NOMO-1 (cell line): ENCODE measurements at regions not wholly inside any gene's neighbourhood (a gene's known extent, or its start where the extent isn't known, plus 50 kb on each side); places are given as distances from the start of the nearest gene placed in this dataset.
"Not testable (repeated sequence)": the region's sequence is repeated elsewhere in the genome, so short reads cannot be mapped to it uniquely, and the experiment has no call there.

Experiments
- DNase-seq, 2 experiments: peaks; one replicate each; lab custom pipeline; 2025; ENCODE audit not compliant: unreplicated experiment in 2 of 2; lab: John Stamatoyannopoulos, UW

GRCh38 chr13:82467626-82468025 lies 1414.6 kb downstream of the SLITRK1 start:
- no peak for DNase-seq

- DNase-seq, result not testable (repeated sequence)
Observed at GRCh38 chr13:82459575-82459974, 1422.7 kb downstream of the SLITRK1 start.

- no peak for DNase-seq
Observed at GRCh38 chr13:82458169-82458568, 1424.1 kb downstream of the SLITRK1 start.

- DNase-seq, result not testable (repeated sequence)
Observed at GRCh38 chr13:82457548-82457947, 1424.7 kb downstream of the SLITRK1 start.

- DNase-seq, result no peak
Observed at GRCh38 chr13:82447416-82448077, 1434.7 kb downstream of the SLITRK1 start.

GRCh38 chr13:82439159-82439904 lies 1442.9 kb downstream of the SLITRK1 start:
- no peak for DNase-seq

GRCh38 chr13:82438320-82438719 lies 1444.0 kb downstream of the SLITRK1 start:
- no peak for DNase-seq

- DNase-seq, result no peak
Observed at GRCh38 chr13:82436099-82436585, 1446.1 kb downstream of the SLITRK1 start.

GRCh38 chr13:82432949-82433348 lies 1449.3 kb downstream of the SLITRK1 start:
- DNase-seq, result no peak

- no peak for DNase-seq
Observed at GRCh38 chr13:82412749-82413148, 1469.5 kb downstream of the SLITRK1 start.

GRCh38 chr13:82407321-82407720 lies 1475.0 kb downstream of the SLITRK1 start:
- no peak for DNase-seq

- no peak for DNase-seq
Observed at GRCh38 chr13:82374719-82375118, 1507.6 kb downstream of the SLITRK1 start.

- DNase-seq, result no peak
Observed at GRCh38 chr13:82370316-82370715, 1512.0 kb downstream of the SLITRK1 start.

- peak in 1 of 2 experiments; percentile 0 for DNase-seq
Observed at GRCh38 chr13:82364525-82364924, 1517.7 kb downstream of the SLITRK1 start.

GRCh38 chr13:82358284-82358683 lies 1524.0 kb downstream of the SLITRK1 start:
- DNase-seq, result no peak

- DNase-seq, result peak in 1 of 2 experiments; percentile 11
Observed at GRCh38 chr13:82356667-82357410, 1525.4 kb downstream of the SLITRK1 start.

GRCh38 chr13:82344867-82345266 lies 1537.4 kb downstream of the SLITRK1 start:
- no peak for DNase-seq

- DNase-seq, result no peak
Observed at GRCh38 chr13:82341116-82341515, 1541.2 kb downstream of the SLITRK1 start.

GRCh38 chr13:82330499-82330898 lies 1551.8 kb downstream of the SLITRK1 start:
- DNase-seq, result peak in 1 of 2 experiments; percentile 26

GRCh38 chr13:82323101-82323500 lies 1559.2 kb downstream of the SLITRK1 start:
- DNase-seq, result no peak

- no peak for DNase-seq
Observed at GRCh38 chr13:82305588-82305987, 1576.7 kb downstream of the SLITRK1 start.
